ENCODE measurements at regions not wholly inside any gene's neighbourhood (a gene's known extent, or its start where the extent isn't known, plus 50 kb on each side); places are given as distances from the start of the nearest gene placed in this dataset.

GRCh38 chr15:38876211-38876610 lies 311.6 kb upstream of the RASGRP1 start:
- ChIA-PET POLR2A (no interaction called here), CTCF (no interaction called here)
- no peaks in the 10 kb centered on the region for H3K36me3 ChIP-seq (ENCODE audit: insufficient read depth, low read length)
- no peak for DNase-seq
- no peak overlapping the region for H3K4me3 Mint-ChIP-seq
- no peak overlapping the region for H3K27ac ChIP-seq (ENCODE audit: low read depth, low read length)
- H3K36me3 Mint-ChIP-seq: peaks cover 0 to 1% (median 0%) of the 10 kb centered on the region in 3 donors
- H3K9me3 Mint-ChIP-seq: peaks cover 0 to 10% (median 2%) of the 10 kb centered on the region in 5 donors
- no peaks in the 10 kb centered on the region for H3K27me3 ChIP-seq (ENCODE audit: insufficient read depth, low read length, poor library complexity, severe bottlenecking)
- H3K4me1 Mint-ChIP-seq: no peaks in the 10 kb centered on the region
- H3K27me3 Mint-ChIP-seq: peaks cover 5 to 23% of the 10 kb centered on the region in 2 donors
- no peaks in the 10 kb centered on the region for H3K4me1 ChIP-seq (ENCODE audit: insufficient read depth, low read length)
- H3K9me3 ChIP-seq (ENCODE audit: low read length): no peaks in the 10 kb centered on the region
- H3K27ac Mint-ChIP-seq: no peak overlapping the region
- no peak overlapping the region for H3K4me3 ChIP-seq (ENCODE audit: low read length)

- Histone ChIP-seq H3K27me3 (ENCODE audit: insufficient read depth, low read length, poor library complexity, severe bottlenecking) (no peaks in the 10 kb centered on the region), H3K4me1 (ENCODE audit: insufficient read depth, low read length) (no peaks in the 10 kb centered on the region), H3K36me3 (ENCODE audit: insufficient read depth, low read length) (no peaks in the 10 kb centered on the region), H3K27ac (ENCODE audit: low read depth, low read length) (no peak overlapping the region), H3K9me3 (ENCODE audit: low read length) (no peaks in the 10 kb centered on the region), H3K4me3 (ENCODE audit: low read length) (no peak overlapping the region)
- no peak overlapping the region for H3K27ac Mint-ChIP-seq
- ChIA-PET CTCF (no interaction called here), POLR2A (no interaction called here)
- H3K36me3 Mint-ChIP-seq: peaks cover 0 to 1% (median 0%) of the 10 kb centered on the region in 3 donors
- no peaks in the 10 kb centered on the region for H3K4me1 Mint-ChIP-seq
- peaks cover 5 to 25% of the 10 kb centered on the region in 2 donors for H3K27me3 Mint-ChIP-seq
- H3K4me3 Mint-ChIP-seq: no peak overlapping the region
- no peak for DNase-seq
- H3K9me3 Mint-ChIP-seq: peaks cover 0 to 6% (median 2%) of the 10 kb centered on the region in 5 donors
Measured at GRCh38 chr15:38876621-38877020, 312.0 kb upstream of the RASGRP1 start.

GRCh38 chr15:38877471-38877870 lies 312.9 kb upstream of the RASGRP1 start:
- Mint-ChIP-seq H3K4me1 (no peaks in the 10 kb centered on the region), H3K4me3 (no peak overlapping the region), H3K9me3 (peaks cover 0 to 4% (median 0%) of the 10 kb centered on the region in 5 donors), H3K27me3 (peaks cover 5 to 25% of the 10 kb centered on the region in 2 donors), H3K27ac (no peak overlapping the region), H3K36me3 (peaks cover 0 to 1% (median 0%) of the 10 kb centered on the region in 3 donors)
- Histone ChIP-seq H3K4me1 (ENCODE audit: insufficient read depth, low read length) (no peaks in the 10 kb centered on the region), H3K27me3 (ENCODE audit: insufficient read depth, low read length, poor library complexity, severe bottlenecking) (no peaks in the 10 kb centered on the region), H3K27ac (ENCODE audit: low read depth, low read length) (no peak overlapping the region), H3K4me3 (ENCODE audit: low read length) (no peak overlapping the region), H3K36me3 (ENCODE audit: insufficient read depth, low read length) (no peaks in the 10 kb centered on the region), H3K9me3 (ENCODE audit: low read length) (no peaks in the 10 kb centered on the region)
- POLR2A ChIA-PET: no interaction called here
- no peak for DNase-seq
- CTCF ChIA-PET: no interaction called here

DNA sequence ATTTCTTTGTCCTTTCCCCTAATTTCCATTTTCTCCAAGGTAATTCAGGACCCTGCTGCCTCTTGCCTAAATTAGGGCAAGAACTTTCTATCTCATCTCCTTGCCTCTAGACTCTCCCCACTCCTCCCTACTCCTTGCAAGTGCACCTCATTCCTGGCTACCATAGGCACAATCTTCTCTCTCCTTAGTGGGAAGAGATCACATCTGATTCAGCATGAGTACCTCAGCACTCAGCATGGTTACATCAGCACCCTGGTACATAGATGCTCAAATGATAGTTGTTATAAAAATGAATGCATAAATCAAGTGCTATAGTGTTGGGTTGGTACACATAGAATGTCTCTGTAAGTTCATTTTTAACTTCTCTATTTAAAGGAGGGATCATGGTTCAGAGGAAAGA lies 313.4 kb upstream of the RASGRP1 start:
- DNase-seq: no peak
- H3K9me3 Mint-ChIP-seq: peaks cover 0 to 2% (median 0%) of the 10 kb centered on the region in 5 donors
- no peaks in the 10 kb centered on the region for H3K27me3 ChIP-seq (ENCODE audit: insufficient read depth, low read length, poor library complexity, severe bottlenecking)
- no peak overlapping the region for H3K4me3 Mint-ChIP-seq
- H3K4me1 ChIP-seq (ENCODE audit: insufficient read depth, low read length): no peaks in the 10 kb centered on the region
- H3K4me1 Mint-ChIP-seq: no peaks in the 10 kb centered on the region
- H3K36me3 ChIP-seq (ENCODE audit: insufficient read depth, low read length): no peaks in the 10 kb centered on the region
- POLR2A ChIA-PET: no interaction called here
- H3K27ac Mint-ChIP-seq: no peak overlapping the region
- no peak overlapping the region for H3K4me3 ChIP-seq (ENCODE audit: low read length)
- peaks cover 3 to 20% of the 10 kb centered on the region in 2 donors for H3K27me3 Mint-ChIP-seq
- CTCF ChIA-PET: no interaction called here
- peaks cover 0 to 1% (median 0%) of the 10 kb centered on the region in 3 donors for H3K36me3 Mint-ChIP-seq
- no peak overlapping the region for H3K27ac ChIP-seq (ENCODE audit: low read depth, low read length)
- H3K9me3 ChIP-seq (ENCODE audit: low read length): no peaks in the 10 kb centered on the region

- no peaks in the 10 kb centered on the region for H3K9me3 ChIP-seq (ENCODE audit: low read length)
- Mint-ChIP-seq H3K4me1 (peaks cover 0 to 2% (median 1%) of the 10 kb centered on the region in 3 donors), H3K27ac (no peak overlapping the region), H3K4me3 (no peak overlapping the region), H3K9me3 (peaks cover 0 to 2% (median 0%) of the 10 kb centered on the region in 5 donors), H3K36me3 (peaks cover 0 to 1% (median 0%) of the 10 kb centered on the region in 3 donors), H3K27me3 (peaks cover 3 to 12% of the 10 kb centered on the region in 2 donors)
- no peak overlapping the region for H3K27ac ChIP-seq (ENCODE audit: low read depth, low read length)
- no peaks in the 10 kb centered on the region for H3K27me3 ChIP-seq (ENCODE audit: insufficient read depth, low read length, poor library complexity, severe bottlenecking)
- no peaks in the 10 kb centered on the region for H3K36me3 ChIP-seq (ENCODE audit: insufficient read depth, low read length)
- H3K4me3 ChIP-seq (ENCODE audit: low read length): no peak overlapping the region
- ChIA-PET CTCF (no interaction called here), POLR2A (no interaction called here)
- no peaks in the 10 kb centered on the region for H3K4me1 ChIP-seq (ENCODE audit: insufficient read depth, low read length)
- no peak for DNase-seq
Measured at GRCh38 chr15:38878926-38879325, 314.3 kb upstream of the RASGRP1 start.

DNA sequence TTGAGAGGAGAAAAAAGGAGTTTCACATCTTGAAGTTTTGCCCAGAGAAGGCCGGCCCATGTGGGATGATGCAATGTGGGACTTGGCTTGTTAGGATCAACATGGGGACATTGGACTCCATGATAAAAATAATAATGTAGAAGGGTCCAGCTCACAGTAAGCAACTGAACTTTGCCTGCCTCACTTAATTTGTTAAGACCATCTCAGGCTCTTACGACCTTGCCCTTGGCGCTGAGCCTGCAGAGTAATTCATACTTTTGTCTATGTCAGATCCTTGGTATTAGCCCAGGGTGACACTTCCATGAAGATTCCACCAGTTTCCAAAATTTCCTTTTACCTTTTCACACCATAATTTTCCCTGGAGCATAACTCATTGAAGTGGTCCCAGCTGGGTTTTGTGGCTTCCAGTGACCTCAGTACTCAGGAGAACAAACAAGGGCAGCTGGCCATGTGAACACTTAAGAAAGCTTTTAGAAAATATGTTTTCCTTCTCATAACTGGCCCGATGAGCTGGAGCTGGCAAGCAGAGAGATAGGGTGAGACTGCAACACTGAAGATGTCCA lies 315.4 kb upstream of the RASGRP1 start:
- H3K27me3 ChIP-seq (ENCODE audit: insufficient read depth, low read length, poor library complexity, severe bottlenecking): no peaks in the 10 kb centered on the region
- CTCF ChIA-PET: no interaction called here

GRCh38 chr15:38882221-38882620 lies 317.6 kb upstream of the RASGRP1 start:
- Mint-ChIP-seq H3K27ac (no peak overlapping the region), H3K27me3 (peaks cover 5 to 13% of the 10 kb centered on the region in 2 donors), H3K36me3 (no peaks in the 10 kb centered on the region), H3K4me1 (peaks cover 0 to 5% (median 4%) of the 10 kb centered on the region in 3 donors), H3K4me3 (no peak overlapping the region), H3K9me3 (no peaks in the 10 kb centered on the region)
- H3K4me1 ChIP-seq (ENCODE audit: insufficient read depth, low read length): no peaks in the 10 kb centered on the region
- H3K27me3 ChIP-seq (ENCODE audit: insufficient read depth, low read length, poor library complexity, severe bottlenecking): no peaks in the 10 kb centered on the region
- CTCF ChIA-PET: interaction anchor here (1.3 kb wide), 1 partner anchor 15 kb away, joined by 3 read pairs; no protein-coding TSS in a partner anchor
- no peak overlapping the region for H3K4me3 ChIP-seq (ENCODE audit: low read length)
- H3K36me3 ChIP-seq (ENCODE audit: insufficient read depth, low read length): no peaks in the 10 kb centered on the region
- no peak overlapping the region for H3K27ac ChIP-seq (ENCODE audit: low read depth, low read length)
- DNase-seq: no peak
- H3K9me3 ChIP-seq (ENCODE audit: low read length): no peaks in the 10 kb centered on the region
- POLR2A ChIA-PET: no interaction called here

More for the DNA sequence above, 315.4 kb upstream of the RASGRP1 start:
- no peaks in the 10 kb centered on the region for H3K9me3 ChIP-seq (ENCODE audit: low read length)
- H3K36me3 ChIP-seq (ENCODE audit: insufficient read depth, low read length): no peaks in the 10 kb centered on the region
- Mint-ChIP-seq H3K27ac (no peak overlapping the region), H3K36me3 (peaks cover 0 to 1% (median 0%) of the 10 kb centered on the region in 3 donors), H3K4me3 (no peak overlapping the region), H3K9me3 (no peaks in the 10 kb centered on the region), H3K27me3 (peaks cover 0 to 10% of the 10 kb centered on the region in 2 donors), H3K4me1 (peaks cover 0 to 5% (median 4%) of the 10 kb centered on the region in 3 donors)
- DNase-seq: no peak
- H3K27ac ChIP-seq (ENCODE audit: low read depth, low read length): no peak overlapping the region
- H3K4me1 ChIP-seq (ENCODE audit: insufficient read depth, low read length): no peaks in the 10 kb centered on the region
- POLR2A ChIA-PET: no interaction called here
- no peak overlapping the region for H3K4me3 ChIP-seq (ENCODE audit: low read length)

DNA sequence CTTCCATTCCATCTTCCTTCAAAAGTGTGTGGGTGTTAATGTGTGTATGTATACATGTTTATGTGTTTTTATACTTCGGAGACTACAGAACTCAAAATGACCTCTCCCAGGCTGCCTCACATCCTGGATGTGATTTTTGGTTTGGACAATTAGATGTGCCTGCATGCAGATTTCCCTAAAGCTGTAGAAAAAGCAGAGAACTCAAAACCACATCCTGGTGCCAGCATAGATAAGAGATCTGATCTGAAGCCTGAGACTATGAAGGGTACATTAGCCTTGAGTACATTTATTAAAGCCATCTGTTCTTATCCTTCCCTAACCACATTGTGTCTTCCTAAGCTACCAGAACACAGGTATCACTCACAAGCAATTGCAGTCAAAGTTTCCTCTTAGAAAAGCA lies 319.4 kb upstream of the RASGRP1 start:
- H3K9me3 ChIP-seq (ENCODE audit: low read length): no peaks in the 10 kb centered on the region
- ChIA-PET POLR2A (no interaction called here), CTCF (no interaction called here)
- no peak overlapping the region for H3K27ac ChIP-seq (ENCODE audit: low read depth, low read length)
- Mint-ChIP-seq H3K27ac (no peak overlapping the region), H3K9me3 (no peaks in the 10 kb centered on the region), H3K4me1 (peaks cover 0 to 5% (median 4%) of the 10 kb centered on the region in 3 donors), H3K36me3 (no peaks in the 10 kb centered on the region), H3K4me3 (no peak overlapping the region), H3K27me3 (peaks cover 5 to 9% of the 10 kb centered on the region in 2 donors)
- no peak overlapping the region for H3K4me3 ChIP-seq (ENCODE audit: low read length)
- no peaks in the 10 kb centered on the region for H3K36me3 ChIP-seq (ENCODE audit: insufficient read depth, low read length)
- DNase-seq: no peak
- H3K4me1 ChIP-seq (ENCODE audit: insufficient read depth, low read length): no peaks in the 10 kb centered on the region
- H3K27me3 ChIP-seq (ENCODE audit: insufficient read depth, low read length, poor library complexity, severe bottlenecking): no peaks in the 10 kb centered on the region
